Tibial nerve (tissue), 4 donors: ENCODE measurements at regions not wholly inside any gene's neighbourhood (a gene's known extent, or its start where the extent isn't known, plus 50 kb on each side); places are given as distances from the start of the nearest gene placed in this dataset.
A peak's percentile ranks its signal among the peaks of the same experiment; 100 is the strongest.

Source experiments
- DNase-seq, 2 donors: peaks; one replicate each; pipeline ENCODE4 v3.0.0-alpha.2; 2019; ENCODE audit warnings: low spot score in 2 of 2
- H3K27ac ChIP-seq, 4 donors: fragments of 200-600 bp; sonication (generic) in 3 of 4; one replicate each; pipeline ENCODE4 v1.5.1; 2017 to 2019; ENCODE audit warnings: mild to moderate bottlenecking in 1 of 4
- H3K27me3 ChIP-seq, 2 donors: fragments of 200-600 bp; sonication (generic) in 1 of 2; one replicate each; pipeline versions ENCODE4 v1.5.1 to v1.6.0; 2017 to 2019
- H3K36me3 ChIP-seq, 3 donors: fragments of 200-600 bp; sonication (generic); one replicate each; pipeline ENCODE4 v1.5.1; 2018 to 2019
- H3K4me1 ChIP-seq, 4 donors: fragments of 200-600 bp; sonication (generic) in 3 of 4; one replicate each; pipeline ENCODE4 v1.5.1; 2017 to 2019
- H3K4me3 ChIP-seq, 4 donors: fragments of 200-600 bp; sonication (generic) in 3 of 4; one replicate each; pipeline ENCODE4 v1.5.1; 2017 to 2019; ENCODE audit warnings: mild to moderate bottlenecking in 1 of 4, moderate library complexity in 1 of 4
- H3K9me3 ChIP-seq, 4 donors: fragments of 200-600 bp; sonication (generic) in 3 of 4; one replicate each; pipeline ENCODE4 v1.5.1; 2017 to 2019
- CTCF ChIP-seq, 5 experiments: fragments of 200-600 bp in 3 of 5; fragments of 450-650 bp in 2 of 5; sonication (generic) in 3 of 5; IDR thresholded peaks; one replicate each; pipeline ENCODE4 v1.5.1; 2016 to 2019; ENCODE audit warnings: antibody characterized with exemption in 5 of 5, mild to moderate bottlenecking in 3 of 5, moderate library complexity in 2 of 5
- EP300 ChIP-seq, 2 donors: sonication (generic); formaldehyde crosslinking; IDR thresholded peaks; one replicate each; pipeline ENCODE4 v1.6.1; 2017; ENCODE audit warnings: antibody characterized with exemption in 2 of 2, mild to moderate bottlenecking in 1 of 2
- POLR2A ChIP-seq, 2 donors: fragments of 450-650 bp; IDR thresholded peaks; one replicate each; pipeline ENCODE4 v1.6.1; 2017; ENCODE audit warnings: antibody characterized with exemption in 2 of 2, mild to moderate bottlenecking in 2 of 2, moderate library complexity in 2 of 2
- WGBS, 2 donors: methylation state at CpG; one replicate each; pipeline ENCODE4 v1.1.5; 2018; 5-methylcytosine and 5-hydroxymethylcytosine counted together

DNA sequence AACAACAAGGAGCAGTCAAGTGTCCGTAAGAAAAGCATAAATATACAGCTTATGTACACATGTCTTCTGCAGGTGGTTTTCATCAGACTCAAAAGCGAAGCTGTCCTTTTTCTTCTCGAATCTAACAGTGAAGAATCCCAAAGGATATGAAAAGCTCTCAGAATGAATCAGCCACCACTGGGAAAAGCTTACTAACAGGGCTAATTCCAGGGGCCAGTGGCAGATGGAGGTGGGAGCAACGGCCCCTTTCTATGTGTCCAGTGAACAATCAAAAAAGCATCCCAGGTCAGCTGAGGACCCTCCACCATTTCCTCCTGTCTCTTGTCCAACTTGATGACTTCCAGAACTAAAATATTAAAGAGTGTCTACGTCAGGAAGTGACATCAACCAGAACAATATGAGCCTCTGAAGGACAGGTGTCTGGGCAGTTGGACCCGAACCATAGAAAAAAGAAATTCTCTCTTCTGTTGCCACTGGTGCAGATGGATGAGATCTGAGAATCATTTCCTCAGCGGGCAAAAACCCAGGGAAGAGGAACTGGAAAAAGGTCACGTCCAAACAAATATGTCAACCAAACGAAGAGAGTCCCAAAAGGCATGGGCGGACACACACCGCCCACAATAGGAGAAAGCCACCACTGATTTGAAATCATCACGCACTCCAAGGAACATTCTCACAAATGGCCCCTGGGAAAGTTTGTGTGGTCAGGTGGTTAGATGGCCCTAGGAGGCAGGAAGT is 70.4 kb upstream of the TIAM1 start:
- Histone ChIP-seq H3K27ac (no peak overlapping the region), H3K9me3 (no peaks in the 10 kb centered on the region), H3K4me3 (no peak overlapping the region), H3K4me1 (peaks cover 0 to 10% (median 0%) of the 10 kb centered on the region in 4 donors), H3K27me3 (no peaks in the 10 kb centered on the region), H3K36me3 (no peaks in the 10 kb centered on the region)
- WGBS, 2 donors: 77 to 81% methylated on average over 12 of the region's 12 CpGs
- DNase-seq: no peak
- TF ChIP-seq CTCF (IDR thresholded peaks at IDR 0.05) (no peak), EP300 (IDR thresholded peaks at IDR 0.05) (no peak), POLR2A (IDR thresholded peaks at IDR 0.05) (no peak)

- H3K36me3 ChIP-seq: no peaks in the 10 kb centered on the region
- 82 to 86% methylated on average over 9 of the region's 9 CpGs for WGBS, 2 donors
- no peaks in the 10 kb centered on the region for H3K27me3 ChIP-seq
- TF ChIP-seq EP300 (IDR thresholded peaks at IDR 0.05): no peak
- TF ChIP-seq CTCF (IDR thresholded peaks at IDR 0.05): no peak
- no peak for TF ChIP-seq POLR2A (IDR thresholded peaks at IDR 0.05)
- DNase-seq: no peak
- H3K9me3 ChIP-seq: no peaks in the 10 kb centered on the region
- no peak overlapping the region for H3K4me3 ChIP-seq
- H3K27ac ChIP-seq: no peak overlapping the region
- peaks cover 0 to 13% (median 0%) of the 10 kb centered on the region in 4 donors for H3K4me1 ChIP-seq
Observed at GRCh38 chr21:31413698-31414097, 69.6 kb upstream of the TIAM1 start.

GRCh38 chr21:31410499-31411131 is 66.6 kb upstream of the TIAM1 start:
- Histone ChIP-seq H3K27me3 (no peaks in the 10 kb centered on the region), H3K27ac (peak overlapping the region in 1 of 4 donors; percentile 51), H3K9me3 (no peaks in the 10 kb centered on the region), H3K36me3 (no peaks in the 10 kb centered on the region), H3K4me1 (peaks cover 0 to 18% (median 3%) of the 10 kb centered on the region in 4 donors), H3K4me3 (no peak overlapping the region)
- WGBS, 2 donors: 50 to 55% methylated on average over 7 of the region's 7 CpGs
- TF ChIP-seq POLR2A (IDR thresholded peaks at IDR 0.05): no peak
- TF ChIP-seq CTCF (IDR thresholded peaks at IDR 0.05): no peak
- no peak for TF ChIP-seq EP300 (IDR thresholded peaks at IDR 0.05)
- no peak for DNase-seq

GRCh38 chr21:31409831-31410487 is 65.9 kb upstream of the TIAM1 start:
- DNase-seq: no peak
- H3K36me3 ChIP-seq: no peaks in the 10 kb centered on the region
- peaks cover 0 to 18% (median 3%) of the 10 kb centered on the region in 4 donors for H3K4me1 ChIP-seq
- H3K9me3 ChIP-seq: no peaks in the 10 kb centered on the region
- no peak for TF ChIP-seq POLR2A (IDR thresholded peaks at IDR 0.05)
- TF ChIP-seq EP300 (IDR thresholded peaks at IDR 0.05): no peak
- TF ChIP-seq CTCF (IDR thresholded peaks at IDR 0.05): no peak
- H3K27ac ChIP-seq: peak overlapping the region in 2 of 4 donors; percentile 51 to 63
- no peak overlapping the region for H3K4me3 ChIP-seq
- H3K27me3 ChIP-seq: no peaks in the 10 kb centered on the region
- 67 to 71% methylated on average over 9 of the region's 9 CpGs for WGBS, 2 donors
